ENCODE measurements at regions not wholly inside any gene's neighbourhood (a gene's known extent, or its start where the extent isn't known, plus 50 kb on each side); places are given as distances from the start of the nearest gene placed in this dataset.

DNA sequence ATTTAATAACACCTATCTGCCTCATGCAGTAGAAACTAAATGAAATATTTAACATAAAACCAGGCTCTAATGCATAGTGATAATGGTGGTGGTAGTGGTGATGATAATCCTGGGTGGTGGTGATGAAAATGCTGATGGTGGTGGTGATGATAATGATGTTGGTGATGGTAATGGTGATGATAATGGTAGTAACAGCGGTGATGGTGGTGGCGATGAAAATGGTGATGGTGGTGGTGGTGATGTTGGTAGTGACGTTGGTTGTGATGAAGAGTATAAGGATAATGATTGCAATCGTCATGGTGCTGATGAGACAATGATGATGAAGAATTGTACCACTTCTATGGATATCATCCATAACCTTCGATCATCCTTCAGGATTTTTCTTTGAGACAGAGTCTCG is 173.7 kb upstream of the CDH11 start:
- intact Hi-C loops (cut with micrococcal nuclease): no loop called here
- Histone ChIP-seq H3K27ac (ENCODE audit: low read length in 2 of 2) (no peak overlapping the region), H3K36me3 (replicated peaks in 1 of 2; ENCODE audit: control extremely low read depth in 1 of 2, control insufficient read depth in 1 of 2, extremely low read depth in 1 of 2, insufficient read depth in 2 of 2, low read length in 1 of 2) (no peaks in the 10 kb centered on the region), H4K20me1 (ENCODE audit: control insufficient read depth, insufficient read depth, low read length, poor library complexity, severe bottlenecking) (no peaks in the 10 kb centered on the region), H3K4me2 (replicated peaks; ENCODE audit: low read depth, low read length, poor library complexity, severe bottlenecking) (no peak overlapping the region), H3K4me1 (ENCODE audit: control insufficient read depth in 2 of 2, insufficient read depth in 2 of 2, low read length in 2 of 2) (no peaks in the 10 kb centered on the region), H3K9me3 (ENCODE audit: control extremely low read depth in 1 of 3, control insufficient read depth in 2 of 3, insufficient read depth in 1 of 3, low read length in 2 of 3) (peaks cover 0 to 4% (median 0%) of the 10 kb centered on the region in 3 donors), H3K4me3 (ENCODE audit: control extremely low read depth in 1 of 5, extremely low read depth in 1 of 5, insufficient read depth in 1 of 5, low read depth in 2 of 5, low read length in 4 of 5) (no peak overlapping the region), H2AFZ (ENCODE audit: insufficient read depth, low read depth, low read length, poor library complexity, severe bottlenecking) (no peak overlapping the region), H3K9ac (ENCODE audit: low read length) (no peak overlapping the region), H3K79me2 (ENCODE audit: control insufficient read depth, insufficient read depth, low read length) (no peaks in the 10 kb centered on the region), H3K27me3 (replicated peaks in 1 of 4; ENCODE audit: control extremely low read depth in 1 of 4, control insufficient read depth in 3 of 4, insufficient read depth in 4 of 4, low read length in 3 of 4) (no peaks in the 10 kb centered on the region)
- H3K4me3 Mint-ChIP-seq: no peak overlapping the region
- ChIA-PET POLR2A (no interaction called here), CTCF (no interaction called here)
- no peak for ATAC-seq (ENCODE audit: low read depth)
- no peaks in the 10 kb centered on the region for H3K9me3 Mint-ChIP-seq (ENCODE audit: insufficient read depth)
- H3K27ac Mint-ChIP-seq: no peak overlapping the region
- no peaks in the 10 kb centered on the region for H3K27me3 Mint-ChIP-seq
- WGBS (ENCODE audit: insufficient coverage): 96% methylated on average over 4 of the region's 6 CpGs
- no peak for DNase-seq
- no peak for TF ChIP-seq EZH2 (IDR thresholded peaks at IDR 0.05; ENCODE audit: borderline replicate concordance, insufficient read depth, low read depth, low read length, poor library complexity, severe bottlenecking)
- TF ChIP-seq, protein P1, sequence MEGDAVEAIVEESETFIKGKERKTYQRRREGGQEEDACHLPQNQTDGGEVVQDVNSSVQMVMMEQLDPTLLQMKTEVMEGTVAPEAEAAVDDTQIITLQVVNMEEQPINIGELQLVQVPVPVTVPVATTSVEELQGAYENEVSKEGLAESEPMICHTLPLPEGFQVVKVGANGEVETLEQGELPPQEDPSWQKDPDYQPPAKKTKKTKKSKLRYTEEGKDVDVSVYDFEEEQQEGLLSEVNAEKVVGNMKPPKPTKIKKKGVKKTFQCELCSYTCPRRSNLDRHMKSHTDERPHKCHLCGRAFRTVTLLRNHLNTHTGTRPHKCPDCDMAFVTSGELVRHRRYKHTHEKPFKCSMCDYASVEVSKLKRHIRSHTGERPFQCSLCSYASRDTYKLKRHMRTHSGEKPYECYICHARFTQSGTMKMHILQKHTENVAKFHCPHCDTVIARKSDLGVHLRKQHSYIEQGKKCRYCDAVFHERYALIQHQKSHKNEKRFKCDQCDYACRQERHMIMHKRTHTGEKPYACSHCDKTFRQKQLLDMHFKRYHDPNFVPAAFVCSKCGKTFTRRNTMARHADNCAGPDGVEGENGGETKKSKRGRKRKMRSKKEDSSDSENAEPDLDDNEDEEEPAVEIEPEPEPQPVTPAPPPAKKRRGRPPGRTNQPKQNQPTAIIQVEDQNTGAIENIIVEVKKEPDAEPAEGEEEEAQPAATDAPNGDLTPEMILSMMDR (IDR thresholded peaks at IDR 0.05): no peak
- H3K4me1 Mint-ChIP-seq: no peaks in the 10 kb centered on the region

DNA sequence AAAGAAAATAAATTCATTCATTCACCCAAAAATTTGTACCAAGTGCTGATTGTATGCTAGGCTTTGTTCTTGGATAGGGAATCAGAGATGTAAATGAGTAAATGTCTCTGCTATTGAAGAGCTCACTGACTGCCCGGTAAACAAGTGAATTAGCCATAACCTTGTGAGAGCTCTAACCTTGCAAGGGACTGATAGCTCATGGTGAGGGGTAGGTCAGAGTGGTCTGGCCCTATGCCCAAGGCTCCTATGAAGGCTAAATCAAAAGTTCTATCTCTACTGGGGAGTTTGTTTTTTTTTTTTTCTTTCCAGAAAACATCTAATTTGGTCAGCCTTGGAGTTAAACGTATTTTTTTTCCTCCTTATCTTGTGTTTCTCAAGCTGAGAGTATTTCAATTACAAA is 172.8 kb upstream of the CDH11 start:
- peaks cover 0 to 4% (median 0%) of the 10 kb centered on the region in 3 donors for H3K9me3 ChIP-seq (ENCODE audit: control extremely low read depth in 1 of 3, control insufficient read depth in 2 of 3, insufficient read depth in 1 of 3, low read length in 2 of 3)
- WGBS (ENCODE audit: insufficient coverage): 100% methylated on average over 1 of the region's 2 CpGs
- intact Hi-C loops (cut with micrococcal nuclease): no loop called here
- H3K9me3 Mint-ChIP-seq (ENCODE audit: insufficient read depth): no peaks in the 10 kb centered on the region
- no peak overlapping the region for H3K27ac Mint-ChIP-seq
- no peaks in the 10 kb centered on the region for H3K79me2 ChIP-seq (ENCODE audit: control insufficient read depth, insufficient read depth, low read length)
- H3K4me1 Mint-ChIP-seq: no peaks in the 10 kb centered on the region
- CTCF ChIA-PET: no interaction called here
- no peaks in the 10 kb centered on the region for H3K27me3 Mint-ChIP-seq
- H2AFZ ChIP-seq (ENCODE audit: insufficient read depth, low read depth, low read length, poor library complexity, severe bottlenecking): no peak overlapping the region
- no peak overlapping the region for H3K27ac ChIP-seq (ENCODE audit: low read length in 2 of 2)
- no peak for ATAC-seq (ENCODE audit: low read depth)
- no peak overlapping the region for H3K4me3 Mint-ChIP-seq
- no peaks in the 10 kb centered on the region for H3K36me3 ChIP-seq (replicated peaks in 1 of 2; ENCODE audit: control extremely low read depth in 1 of 2, control insufficient read depth in 1 of 2, extremely low read depth in 1 of 2, insufficient read depth in 2 of 2, low read length in 1 of 2)
- DNase-seq: no peak
- no peaks in the 10 kb centered on the region for H3K27me3 ChIP-seq (replicated peaks in 1 of 4; ENCODE audit: control extremely low read depth in 1 of 4, control insufficient read depth in 3 of 4, insufficient read depth in 4 of 4, low read length in 3 of 4)
- no peaks in the 10 kb centered on the region for H3K4me1 ChIP-seq (ENCODE audit: control insufficient read depth in 2 of 2, insufficient read depth in 2 of 2, low read length in 2 of 2)
- POLR2A ChIA-PET: no interaction called here
- no peak overlapping the region for H3K4me3 ChIP-seq (ENCODE audit: control extremely low read depth in 1 of 5, extremely low read depth in 1 of 5, insufficient read depth in 1 of 5, low read depth in 2 of 5, low read length in 4 of 5)
- no peaks in the 10 kb centered on the region for H4K20me1 ChIP-seq (ENCODE audit: control insufficient read depth, insufficient read depth, low read length, poor library complexity, severe bottlenecking)
- H3K9ac ChIP-seq (ENCODE audit: low read length): no peak overlapping the region
- no peak overlapping the region for H3K4me2 ChIP-seq (replicated peaks; ENCODE audit: low read depth, low read length, poor library complexity, severe bottlenecking)
- TF ChIP-seq, protein P1 (IDR thresholded peaks at IDR 0.05): no peak
- no peak for TF ChIP-seq EZH2 (IDR thresholded peaks at IDR 0.05; ENCODE audit: borderline replicate concordance, insufficient read depth, low read depth, low read length, poor library complexity, severe bottlenecking)
